Right cardiac atrium (tissue), 5 donors: ENCODE measurements at regions not wholly inside any gene's neighbourhood (a gene's known extent, or its start where the extent isn't known, plus 50 kb on each side); places are given as distances from the start of the nearest gene placed in this dataset.
"Not testable (repeated sequence)": the region's sequence is repeated elsewhere in the genome, so short reads cannot be mapped to it uniquely, and the experiment has no call there.

Source experiments
- ATAC-seq, 2 donors: fragments of 200-7000 bp; cut with Tn5 transposase; one replicate each; pipeline versions ENCODE4 v1.8.0 to v1.9.1; 2020; ENCODE audit warnings: moderate library complexity in 2 of 2, mild to moderate bottlenecking in 1 of 2
- DNase-seq, 3 donors: peaks; one replicate each; pipeline ENCODE4 v3.0.0-alpha.2; 2020
- H3K27ac ChIP-seq: one replicate; pipeline ENCODE4 v1.5.1; 2013; ENCODE audit warnings: mild to moderate bottlenecking, low read length, control low read depth, moderate library complexity
- H3K27me3 ChIP-seq: one replicate; pipeline ENCODE4 v1.6.1; 2013; ENCODE audit not compliant: control insufficient read depth, insufficient read depth
- H3K4me1 ChIP-seq: one replicate; pipeline ENCODE4 v1.6.1; 2013; ENCODE audit warnings: low read length; ENCODE audit not compliant: control insufficient read depth, insufficient read depth
- H3K4me3 ChIP-seq: one replicate; pipeline ENCODE4 v1.5.1; 2013; ENCODE audit warnings: low read length, control low read depth
- H3K9me3 ChIP-seq: one replicate; pipeline ENCODE4 v1.6.1; 2013; ENCODE audit warnings: low read length; ENCODE audit not compliant: control insufficient read depth
- WGBS: extraction: QIAGEN DNeasy Blood & Tissue Kit; methylation state at CpG from one replicate; pipeline ENCODE4 v1.1.7; 2013; 5-methylcytosine and 5-hydroxymethylcytosine counted together
- intact Hi-C, 4 donors: fragments of 100-400 bp; cut with DNase I; formaldehyde crosslinking; loops; one replicate each; pipeline versions ENCODE4 v1.11.0 to v1.14.0; 2022 to 2023
- donor health status: healthy with polysubstance abuse.
- donor health status: DM: no; HTN: yes; CAD: no.
- donor health status: DM: no; HTN: no; CAD: no.
- donor health status: DM: no; HTN: yes; CAD: no; lungs with severe emphysema.
- donor health status: DM: yes; HTN: yes; CAD: no.

DNA sequence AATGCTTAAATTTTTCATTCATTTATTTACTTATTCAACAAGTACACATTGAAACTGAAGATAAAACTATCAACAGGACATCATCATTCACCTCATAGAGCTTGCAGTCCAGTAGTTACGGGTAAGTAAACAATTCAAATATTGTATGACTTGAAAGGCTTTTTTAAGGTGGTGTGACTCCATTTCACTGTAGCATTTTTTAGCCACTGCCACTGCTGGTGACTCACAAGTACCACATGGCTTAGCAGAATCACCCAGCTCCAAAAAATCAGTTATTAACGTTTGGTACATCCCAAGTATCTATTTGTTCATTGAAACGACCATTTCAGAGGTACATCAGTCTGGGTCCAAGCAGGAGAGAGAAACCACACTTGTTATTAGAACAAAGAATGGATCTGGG lies 427.9 kb upstream of the DDI1 start:
- H3K4me1 ChIP-seq: no peaks in the 10 kb centered on the region
- H3K9me3 ChIP-seq: no peaks in the 10 kb centered on the region
- no peak overlapping the region for H3K27ac ChIP-seq
- H3K4me3 ChIP-seq: no peak overlapping the region
- no peaks in the 10 kb centered on the region for H3K27me3 ChIP-seq
- intact Hi-C loops: no loop called here
- ATAC-seq (no peak), DNase-seq (no peak)
- 67% methylated on average over 3 of the region's 3 CpGs for WGBS

GRCh38 chr11:103609117-103610066 lies 427.0 kb upstream of the DDI1 start:
- WGBS: 69% methylated on average over 2 of the region's 2 CpGs
- Histone ChIP-seq H3K4me3 (no peak overlapping the region), H3K27me3 (no peaks in the 10 kb centered on the region), H3K9me3 (no peaks in the 10 kb centered on the region), H3K4me1 (no peaks in the 10 kb centered on the region), H3K27ac (no peak overlapping the region)
- intact Hi-C loops: no loop called here
- no peak for DNase-seq
- ATAC-seq: peak in 1 of 2 donors; percentile 75

GRCh38 chr11:103610435-103610834 lies 426.0 kb upstream of the DDI1 start:
- Histone ChIP-seq H3K4me1 (no peaks in the 10 kb centered on the region), H3K27me3 (no peaks in the 10 kb centered on the region), H3K9me3 (no peaks in the 10 kb centered on the region), H3K27ac (no peak overlapping the region), H3K4me3 (no peak overlapping the region)
- intact Hi-C loops: no loop called here
- no peak for ATAC-seq
- no peak for DNase-seq

DNA sequence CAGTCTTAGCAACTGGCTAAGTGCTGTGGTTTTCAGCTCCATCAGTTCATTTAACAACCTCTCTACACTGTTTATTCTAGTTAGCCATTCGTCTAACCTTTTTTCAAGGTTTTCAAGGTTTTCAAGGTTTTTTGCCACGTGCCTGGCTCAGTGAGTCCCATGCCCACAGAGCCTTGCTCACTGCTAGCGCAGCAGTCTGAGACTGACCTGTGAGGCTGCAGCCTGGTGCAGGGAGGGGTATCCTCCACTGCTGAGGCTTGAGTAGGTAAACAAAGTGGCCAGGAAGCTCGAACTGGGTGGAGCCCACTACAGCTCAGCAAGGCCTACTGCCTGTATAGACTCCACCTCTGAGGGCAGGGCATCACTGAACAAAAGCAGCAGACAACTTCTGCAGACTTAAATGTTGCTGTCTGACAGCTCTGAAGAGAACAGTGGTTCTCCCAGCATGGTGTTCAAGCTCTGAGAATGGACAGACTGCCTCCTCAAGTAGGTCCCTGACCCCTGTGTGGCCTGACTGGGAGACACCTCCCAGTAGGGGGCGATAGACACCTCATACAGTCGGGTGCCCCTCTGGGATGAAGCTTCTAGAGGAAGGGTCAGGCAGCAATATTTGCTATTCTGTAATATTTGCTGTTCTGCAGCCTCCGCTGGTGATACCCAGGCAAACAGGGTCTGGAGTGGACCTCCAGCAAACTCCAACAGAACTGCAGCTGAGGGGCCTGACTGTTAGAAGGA lies 424.7 kb upstream of the DDI1 start:
- H3K4me1 ChIP-seq, intact Hi-C loops, DNase-seq, H3K4me3 ChIP-seq, ATAC-seq, H3K27me3 ChIP-seq, H3K27ac ChIP-seq, H3K9me3 ChIP-seq: not testable (repeated sequence)
- 84% methylated on average over 7 of the region's 7 CpGs for WGBS

DNA sequence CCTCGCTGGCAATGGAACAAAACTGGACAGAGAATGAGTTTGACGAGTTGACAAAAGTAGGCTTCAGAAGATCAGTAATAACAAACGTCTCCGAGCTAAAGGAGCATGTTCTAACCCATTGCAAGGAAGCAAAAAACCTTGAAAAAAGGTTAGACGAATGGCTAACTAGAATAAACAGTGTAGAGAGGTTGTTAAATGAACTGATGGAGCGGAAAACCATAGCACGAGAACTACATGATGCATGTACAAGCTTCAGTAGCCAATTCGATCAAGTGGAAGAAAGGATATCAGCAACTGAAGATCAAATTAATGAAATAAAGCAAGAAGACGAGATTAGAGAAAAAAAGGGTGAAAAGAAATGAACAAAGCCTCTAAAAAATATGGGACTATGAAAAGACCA lies 424.0 kb upstream of the DDI1 start:
- H3K27me3 ChIP-seq, H3K4me3 ChIP-seq, H3K9me3 ChIP-seq, H3K4me1 ChIP-seq, DNase-seq, ATAC-seq, H3K27ac ChIP-seq, intact Hi-C loops: not testable (repeated sequence)
- WGBS: 94% methylated on average over 9 of the region's 9 CpGs

GRCh38 chr11:103616586-103616985 lies 419.9 kb upstream of the DDI1 start:
- H3K9me3 ChIP-seq, intact Hi-C loops, H3K27ac ChIP-seq, H3K27me3 ChIP-seq, H3K4me1 ChIP-seq, DNase-seq, H3K4me3 ChIP-seq, ATAC-seq: not testable (repeated sequence)
- 79% methylated on average over 2 of the region's 2 CpGs for WGBS

DNA sequence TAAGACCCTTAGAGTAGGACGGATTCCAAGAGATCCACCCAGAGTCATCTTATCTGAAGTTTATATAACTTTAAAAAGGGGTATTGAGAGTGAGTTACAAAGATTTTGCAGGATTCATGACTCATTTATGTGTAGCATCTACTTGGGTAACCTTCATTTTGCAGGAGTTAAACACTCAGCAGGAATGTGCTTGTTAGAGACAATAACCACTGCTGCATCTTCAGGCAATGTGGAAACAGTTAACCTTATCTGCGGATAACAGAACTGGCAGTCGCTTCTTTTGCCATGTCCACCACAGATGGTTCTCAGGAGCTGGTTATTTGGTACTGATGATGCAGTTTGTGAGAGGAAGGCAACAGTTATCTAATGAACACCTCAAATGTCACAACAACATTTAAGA lies 417.9 kb upstream of the DDI1 start:
- no peak for ATAC-seq
- 57% methylated on average over 3 of the region's 3 CpGs for WGBS

DNA sequence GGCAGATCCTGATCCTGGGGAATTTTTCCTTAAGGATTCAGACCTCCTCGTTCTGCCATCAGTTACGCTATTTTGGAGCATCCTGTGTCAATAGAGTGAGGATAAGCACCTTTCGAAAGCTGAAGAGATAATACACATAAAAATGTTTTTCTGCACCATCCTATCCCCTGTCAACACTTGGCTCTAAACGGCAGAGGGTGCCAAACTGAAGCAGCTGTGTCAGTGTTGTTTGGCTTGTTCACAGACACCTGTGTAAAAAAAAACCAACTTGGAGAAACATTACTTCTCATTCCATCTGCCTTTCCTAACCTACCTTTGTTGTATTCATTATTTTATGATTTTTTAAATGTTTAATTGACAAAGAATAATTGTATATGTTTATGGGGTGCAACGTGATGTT lies 417.0 kb upstream of the DDI1 start:
- WGBS: 27% methylated on average over 5 of the region's 5 CpGs
- Histone ChIP-seq H3K4me1 (no peaks in the 10 kb centered on the region), H3K9me3 (no peaks in the 10 kb centered on the region), H3K27ac (no peak overlapping the region), H3K4me3 (no peak overlapping the region), H3K27me3 (no peaks in the 10 kb centered on the region)
- DNase-seq (no peak), ATAC-seq (peak in 1 of 2 donors; percentile 14)
- intact Hi-C loops: no loop called here

More for the DNA sequence above, 417.9 kb upstream of the DDI1 start:
- Histone ChIP-seq H3K4me3 (no peak overlapping the region), H3K27me3 (no peaks in the 10 kb centered on the region), H3K27ac (no peak overlapping the region), H3K4me1 (no peaks in the 10 kb centered on the region), H3K9me3 (no peaks in the 10 kb centered on the region)
- intact Hi-C loops: no loop called here
- DNase-seq: no peak

DNA sequence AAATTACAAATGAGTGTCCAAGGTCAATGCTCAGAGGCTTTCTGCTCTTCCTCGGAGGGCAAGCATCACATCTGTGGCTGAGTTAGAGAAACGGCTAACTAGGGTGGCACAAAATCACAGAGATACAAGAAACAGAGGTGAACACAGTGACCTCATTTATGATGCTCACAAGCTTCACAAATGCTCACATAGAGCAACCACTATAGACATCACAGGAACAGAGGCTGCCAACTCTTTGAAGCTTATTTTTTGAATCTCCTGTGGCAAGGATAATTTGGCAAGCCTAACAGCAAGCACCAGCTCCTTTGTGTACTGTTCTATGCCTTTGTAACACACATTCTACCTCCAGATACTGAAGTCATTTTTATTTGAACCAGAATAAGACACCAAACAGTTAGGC lies 416.5 kb upstream of the DDI1 start:
- ATAC-seq (no peak), DNase-seq (no peak)
- WGBS: 39% methylated on average over 2 of the region's 2 CpGs
- Histone ChIP-seq H3K27ac (no peak overlapping the region), H3K9me3 (no peaks in the 10 kb centered on the region), H3K4me1 (no peaks in the 10 kb centered on the region), H3K4me3 (no peak overlapping the region), H3K27me3 (no peaks in the 10 kb centered on the region)
- intact Hi-C loops: no loop called here

GRCh38 chr11:103622296-103622695 lies 414.1 kb upstream of the DDI1 start:
- DNase-seq (no peak), ATAC-seq (no peak)
- H3K27me3 ChIP-seq: no peaks in the 10 kb centered on the region
- H3K4me3 ChIP-seq: no peak overlapping the region
- no peaks in the 10 kb centered on the region for H3K4me1 ChIP-seq
- H3K9me3 ChIP-seq: no peaks in the 10 kb centered on the region
- WGBS: 96% methylated on average over 2 of the region's 2 CpGs
- intact Hi-C loops: no loop called here
- no peak overlapping the region for H3K27ac ChIP-seq

DNA sequence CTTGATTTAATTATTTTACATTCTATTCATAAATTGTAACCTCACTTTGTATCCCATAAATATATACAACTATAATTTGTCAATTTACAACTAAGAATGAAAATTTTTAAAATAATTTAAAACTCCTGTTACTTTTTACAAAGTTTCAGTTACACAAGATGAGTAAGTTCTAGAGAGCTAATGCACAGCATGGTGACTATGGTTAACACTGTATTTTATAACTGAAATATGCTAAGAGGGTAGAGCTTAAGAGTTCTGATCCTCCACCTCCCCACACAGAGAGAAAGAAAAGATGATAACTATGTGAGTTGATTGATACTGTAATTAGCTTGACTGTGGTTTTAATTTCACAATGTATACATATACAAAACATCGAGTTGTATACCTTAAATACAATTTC lies 412.5 kb upstream of the DDI1 start:
- H3K27ac ChIP-seq: no peak overlapping the region
- no peak overlapping the region for H3K4me3 ChIP-seq
- H3K27me3 ChIP-seq: no peaks in the 10 kb centered on the region
- no peaks in the 10 kb centered on the region for H3K9me3 ChIP-seq
- no peak for DNase-seq
- WGBS: 90% methylated on average over 1 of the region's 1 CpG
- no peak for ATAC-seq
- intact Hi-C loops: no loop called here
- no peaks in the 10 kb centered on the region for H3K4me1 ChIP-seq
